ENCODE measurements at regions not wholly inside any gene's neighbourhood (a gene's known extent, or its start where the extent isn't known, plus 50 kb on each side); places are given as distances from the start of the nearest gene placed in this dataset.

GRCh38 chr11:28726432-28726831, 618.2 kb downstream of the METTL15 start:
- DNase-seq (no peak), ATAC-seq (ENCODE audit: low read depth in 2 of 2) (no peak)
- no peaks in the 10 kb centered on the region for H3K9me3 ChIP-seq (ENCODE audit: control insufficient read depth in 2 of 2, low read length in 2 of 2)
- no peaks in the 10 kb centered on the region for H3K27me3 ChIP-seq (ENCODE audit: control insufficient read depth, insufficient read depth, low read length)
- Mint-ChIP-seq H3K4me3 (no peak overlapping the region), H3K4me1 (no peaks in the 10 kb centered on the region), H3K36me3 (no peaks in the 10 kb centered on the region), H3K27me3 (no peaks in the 10 kb centered on the region), H3K27ac (no peak overlapping the region), H3K9me3 (peaks cover 0 to 4% (median 3%) of the 10 kb centered on the region in 7 donors)
- no peak overlapping the region for H3K4me3 ChIP-seq (ENCODE audit: low read depth, low read length)
- H3K36me3 ChIP-seq (ENCODE audit: control insufficient read depth, insufficient read depth, low read length) = no peaks in the 10 kb centered on the region
- H3K4me1 ChIP-seq (ENCODE audit: control insufficient read depth, insufficient read depth, low read length, poor library complexity, severe bottlenecking) = no peaks in the 10 kb centered on the region
- H3K27ac ChIP-seq (ENCODE audit: insufficient read depth, low read length, poor library complexity, severe bottlenecking) = no peak overlapping the region

GRCh38 chr11:28715726-28716125, 607.5 kb downstream of the METTL15 start:
- Histone ChIP-seq H3K4me3 (ENCODE audit: low read depth, low read length) (no peak overlapping the region), H3K4me1 (ENCODE audit: control insufficient read depth, insufficient read depth, low read length, poor library complexity, severe bottlenecking) (no peaks in the 10 kb centered on the region), H3K36me3 (ENCODE audit: control insufficient read depth, insufficient read depth, low read length) (no peaks in the 10 kb centered on the region), H3K27me3 (ENCODE audit: control insufficient read depth, insufficient read depth, low read length) (no peaks in the 10 kb centered on the region), H3K27ac (ENCODE audit: insufficient read depth, low read length, poor library complexity, severe bottlenecking) (no peak overlapping the region), H3K9me3 (ENCODE audit: control insufficient read depth in 2 of 2, low read length in 2 of 2) (no peaks in the 10 kb centered on the region)
- H3K36me3 Mint-ChIP-seq = no peaks in the 10 kb centered on the region
- no peaks in the 10 kb centered on the region for H3K27me3 Mint-ChIP-seq
- H3K27ac Mint-ChIP-seq = no peak overlapping the region
- H3K4me3 Mint-ChIP-seq = no peak overlapping the region
- H3K9me3 Mint-ChIP-seq = peaks cover 0 to 5% (median 2%) of the 10 kb centered on the region in 7 donors
- DNase-seq (no peak), ATAC-seq (ENCODE audit: low read depth in 2 of 2) (no peak)
- H3K4me1 Mint-ChIP-seq = no peaks in the 10 kb centered on the region

GRCh38 chr11:28713850-28714249, 605.7 kb downstream of the METTL15 start:
- Histone ChIP-seq H3K4me3 (ENCODE audit: low read depth, low read length) (no peak overlapping the region), H3K36me3 (ENCODE audit: control insufficient read depth, insufficient read depth, low read length) (no peaks in the 10 kb centered on the region), H3K9me3 (ENCODE audit: control insufficient read depth in 2 of 2, low read length in 2 of 2) (no peaks in the 10 kb centered on the region), H3K27ac (ENCODE audit: insufficient read depth, low read length, poor library complexity, severe bottlenecking) (no peak overlapping the region), H3K4me1 (ENCODE audit: control insufficient read depth, insufficient read depth, low read length, poor library complexity, severe bottlenecking) (no peaks in the 10 kb centered on the region), H3K27me3 (ENCODE audit: control insufficient read depth, insufficient read depth, low read length) (no peaks in the 10 kb centered on the region)
- DNase-seq (no peak), ATAC-seq (ENCODE audit: low read depth in 2 of 2) (no peak)
- Mint-ChIP-seq H3K4me3 (no peak overlapping the region), H3K27me3 (no peaks in the 10 kb centered on the region), H3K27ac (no peak overlapping the region), H3K36me3 (no peaks in the 10 kb centered on the region), H3K4me1 (no peaks in the 10 kb centered on the region), H3K9me3 (peaks cover 0 to 7% (median 5%) of the 10 kb centered on the region in 7 donors)

GRCh38 chr11:28708075-28708474, 599.9 kb downstream of the METTL15 start:
- no peaks in the 10 kb centered on the region for H3K9me3 ChIP-seq (ENCODE audit: control insufficient read depth in 2 of 2, low read length in 2 of 2)
- ATAC-seq (ENCODE audit: low read depth in 2 of 2) = no peak
- H3K36me3 ChIP-seq (ENCODE audit: control insufficient read depth, insufficient read depth, low read length) = no peaks in the 10 kb centered on the region
- no peaks in the 10 kb centered on the region for H3K27me3 ChIP-seq (ENCODE audit: control insufficient read depth, insufficient read depth, low read length)
- Mint-ChIP-seq H3K27ac (no peak overlapping the region), H3K4me3 (no peak overlapping the region), H3K27me3 (no peaks in the 10 kb centered on the region), H3K36me3 (no peaks in the 10 kb centered on the region), H3K9me3 (peaks cover 0 to 8% (median 4%) of the 10 kb centered on the region in 7 donors), H3K4me1 (no peaks in the 10 kb centered on the region)
- DNase-seq = no peak
- no peak overlapping the region for H3K27ac ChIP-seq (ENCODE audit: insufficient read depth, low read length, poor library complexity, severe bottlenecking)
- no peak overlapping the region for H3K4me3 ChIP-seq (ENCODE audit: low read depth, low read length)
- no peaks in the 10 kb centered on the region for H3K4me1 ChIP-seq (ENCODE audit: control insufficient read depth, insufficient read depth, low read length, poor library complexity, severe bottlenecking)

GRCh38 chr11:28704801-28705200, 596.6 kb downstream of the METTL15 start:
- ATAC-seq (ENCODE audit: low read depth in 2 of 2) (no peak), DNase-seq (no peak)
- Histone ChIP-seq H3K4me1 (ENCODE audit: control insufficient read depth, insufficient read depth, low read length, poor library complexity, severe bottlenecking) (no peaks in the 10 kb centered on the region), H3K36me3 (ENCODE audit: control insufficient read depth, insufficient read depth, low read length) (no peaks in the 10 kb centered on the region), H3K27me3 (ENCODE audit: control insufficient read depth, insufficient read depth, low read length) (no peaks in the 10 kb centered on the region), H3K9me3 (ENCODE audit: control insufficient read depth in 2 of 2, low read length in 2 of 2) (no peaks in the 10 kb centered on the region), H3K4me3 (ENCODE audit: low read depth, low read length) (no peak overlapping the region), H3K27ac (ENCODE audit: insufficient read depth, low read length, poor library complexity, severe bottlenecking) (no peak overlapping the region)
- H3K4me3 Mint-ChIP-seq = no peak overlapping the region
- no peaks in the 10 kb centered on the region for H3K36me3 Mint-ChIP-seq
- H3K4me1 Mint-ChIP-seq = no peaks in the 10 kb centered on the region
- no peak overlapping the region for H3K27ac Mint-ChIP-seq
- H3K9me3 Mint-ChIP-seq = peaks cover 0 to 2% (median 1%) of the 10 kb centered on the region in 7 donors
- no peaks in the 10 kb centered on the region for H3K27me3 Mint-ChIP-seq

- H3K4me3 Mint-ChIP-seq = no peak overlapping the region
- ATAC-seq (ENCODE audit: low read depth in 2 of 2) = no peak
Observed at GRCh38 chr11:28703371-28703770, 595.2 kb downstream of the METTL15 start.

GRCh38 chr11:28702871-28703270, 594.7 kb downstream of the METTL15 start:
- Histone ChIP-seq H3K27ac (ENCODE audit: insufficient read depth, low read length, poor library complexity, severe bottlenecking) (no peak overlapping the region), H3K27me3 (ENCODE audit: control insufficient read depth, insufficient read depth, low read length) (no peaks in the 10 kb centered on the region), H3K9me3 (ENCODE audit: control insufficient read depth in 2 of 2, low read length in 2 of 2) (no peaks in the 10 kb centered on the region), H3K4me3 (ENCODE audit: low read depth, low read length) (no peak overlapping the region), H3K4me1 (ENCODE audit: control insufficient read depth, insufficient read depth, low read length, poor library complexity, severe bottlenecking) (no peaks in the 10 kb centered on the region), H3K36me3 (ENCODE audit: control insufficient read depth, insufficient read depth, low read length) (no peaks in the 10 kb centered on the region)
- Mint-ChIP-seq H3K27ac (no peak overlapping the region), H3K9me3 (peaks cover 0 to 2% (median 1%) of the 10 kb centered on the region in 7 donors), H3K27me3 (no peaks in the 10 kb centered on the region), H3K36me3 (no peaks in the 10 kb centered on the region), H3K4me1 (no peaks in the 10 kb centered on the region), H3K4me3 (no peak overlapping the region)
- DNase-seq = no peak
- no peak for ATAC-seq (ENCODE audit: low read depth in 2 of 2)

More at GRCh38 chr11:28703371-28703770, 595.2 kb downstream of the METTL15 start:
- H3K9me3 Mint-ChIP-seq = peaks cover 0 to 2% (median 1%) of the 10 kb centered on the region in 7 donors
- H3K27me3 ChIP-seq (ENCODE audit: control insufficient read depth, insufficient read depth, low read length) = no peaks in the 10 kb centered on the region
- H3K9me3 ChIP-seq (ENCODE audit: control insufficient read depth in 2 of 2, low read length in 2 of 2) = no peaks in the 10 kb centered on the region
- no peaks in the 10 kb centered on the region for H3K4me1 ChIP-seq (ENCODE audit: control insufficient read depth, insufficient read depth, low read length, poor library complexity, severe bottlenecking)
- H3K27ac Mint-ChIP-seq = no peak overlapping the region
- H3K4me1 Mint-ChIP-seq = no peaks in the 10 kb centered on the region
- no peaks in the 10 kb centered on the region for H3K27me3 Mint-ChIP-seq
- no peak for DNase-seq
- no peak overlapping the region for H3K27ac ChIP-seq (ENCODE audit: insufficient read depth, low read length, poor library complexity, severe bottlenecking)
- no peaks in the 10 kb centered on the region for H3K36me3 ChIP-seq (ENCODE audit: control insufficient read depth, insufficient read depth, low read length)
- H3K4me3 ChIP-seq (ENCODE audit: low read depth, low read length) = no peak overlapping the region
- no peaks in the 10 kb centered on the region for H3K36me3 Mint-ChIP-seq

- no peaks in the 10 kb centered on the region for H3K9me3 ChIP-seq (ENCODE audit: control insufficient read depth in 2 of 2, low read length in 2 of 2)
- Mint-ChIP-seq H3K27ac (no peak overlapping the region), H3K4me1 (no peaks in the 10 kb centered on the region), H3K4me3 (no peak overlapping the region), H3K27me3 (no peaks in the 10 kb centered on the region), H3K9me3 (peaks cover 0 to 3% (median 1%) of the 10 kb centered on the region in 7 donors), H3K36me3 (no peaks in the 10 kb centered on the region)
- no peak for DNase-seq
- H3K36me3 ChIP-seq (ENCODE audit: control insufficient read depth, insufficient read depth, low read length) = no peaks in the 10 kb centered on the region
- no peaks in the 10 kb centered on the region for H3K4me1 ChIP-seq (ENCODE audit: control insufficient read depth, insufficient read depth, low read length, poor library complexity, severe bottlenecking)
- ATAC-seq (ENCODE audit: low read depth in 2 of 2) = no peak
- no peak overlapping the region for H3K4me3 ChIP-seq (ENCODE audit: low read depth, low read length)
- no peaks in the 10 kb centered on the region for H3K27me3 ChIP-seq (ENCODE audit: control insufficient read depth, insufficient read depth, low read length)
- H3K27ac ChIP-seq (ENCODE audit: insufficient read depth, low read length, poor library complexity, severe bottlenecking) = no peak overlapping the region
Observed at GRCh38 chr11:28702450-28702790, 594.2 kb downstream of the METTL15 start.
